Calu3 (cell line): ENCODE measurements at regions not wholly inside any gene's neighbourhood (a gene's known extent, or its start where the extent isn't known, plus 50 kb on each side); places are given as distances from the start of the nearest gene placed in this dataset.
"Not testable (repeated sequence)": the region's sequence is repeated elsewhere in the genome, so short reads cannot be mapped to it uniquely, and the experiment has no call there.

Source experiments
- BruUV-seq: library from RNA; stranded (reverse); fragments of 400-500 nt; replicated peaks from 2 replicates; lab custom pipeline; 2021; lab: Mats Ljungman, UMichigan
- CTCF ChIA-PET: fragments of 300-600 bp; sonication (Branson Sonifier 250); formaldehyde crosslinking; loops from one replicate; lab custom pipeline; 2022; ENCODE audit warnings: antibody characterized with exemption; lab: Charles Lee
- DNase-seq: peaks from one replicate; pipeline ENCODE4 v3.0.0; 2022
- H3K27ac Mint-ChIP-seq: one replicate; pipeline ENCODE4 v1.8.0; 2022; ENCODE audit warnings: mixed read lengths; ENCODE audit not compliant: unreplicated experiment
- H3K27me3 Mint-ChIP-seq: one replicate; pipeline ENCODE4 v1.8.0; 2022; ENCODE audit warnings: mixed read lengths; ENCODE audit not compliant: unreplicated experiment
- H3K36me3 Mint-ChIP-seq: one replicate; pipeline ENCODE4 v1.8.0; 2022; ENCODE audit warnings: mild to moderate bottlenecking, moderate library complexity, mixed read lengths; ENCODE audit not compliant: insufficient read depth, unreplicated experiment
- H3K4me1 Mint-ChIP-seq: one replicate; pipeline ENCODE4 v1.8.0; 2022; ENCODE audit warnings: mild to moderate bottlenecking, low read depth, mixed read lengths; ENCODE audit not compliant: unreplicated experiment
- H3K4me3 Mint-ChIP-seq: one replicate; pipeline ENCODE4 v1.8.0; 2022; ENCODE audit warnings: mild to moderate bottlenecking, low read depth, moderate library complexity, mixed read lengths; ENCODE audit not compliant: unreplicated experiment
- H3K9me3 Mint-ChIP-seq: one replicate; pipeline ENCODE4 v1.8.0; 2022; ENCODE audit warnings: low read depth, mixed read lengths; ENCODE audit not compliant: unreplicated experiment
- intact Hi-C: fragments of 100-400 bp; cut with micrococcal nuclease; formaldehyde crosslinking; loops from one replicate; pipeline ENCODE4 v1.10.0; 2022; ENCODE audit not compliant: unreplicated experiment
- TF ChIP-seq, protein P1 (sequence below): fragments of 200-600 bp; IDR thresholded peaks from one replicate; pipeline ENCODE4 v1.8.0; 2022; ENCODE audit warnings: antibody characterized with exemption; ENCODE audit not compliant: unreplicated experiment

DNA sequence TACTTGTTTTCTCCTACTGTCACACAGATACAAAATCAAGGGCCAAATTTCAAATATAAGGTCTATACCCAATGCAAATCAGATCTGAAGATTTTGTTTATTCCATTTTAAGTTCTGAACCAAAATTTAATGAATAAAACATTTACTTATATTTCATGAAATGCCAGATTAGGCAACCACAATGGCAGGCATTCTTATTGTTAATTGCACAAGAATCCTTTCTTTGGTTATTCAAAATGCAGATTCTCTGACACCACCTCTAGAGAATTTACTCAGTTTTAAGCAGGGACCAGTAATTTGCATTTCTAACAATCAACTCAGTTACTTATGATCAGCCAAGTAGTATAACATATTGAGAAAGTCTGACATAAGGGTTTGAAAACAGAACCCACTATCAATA, 972.4 kb upstream of the ACO1 start:
- no peak overlapping the region for H3K4me3 Mint-ChIP-seq
- no peak for DNase-seq
- no peak overlapping the region for H3K27ac Mint-ChIP-seq
- CTCF ChIA-PET = no interaction called here
- no peaks in the 10 kb centered on the region for H3K9me3 Mint-ChIP-seq
- TF ChIP-seq, protein P1, sequence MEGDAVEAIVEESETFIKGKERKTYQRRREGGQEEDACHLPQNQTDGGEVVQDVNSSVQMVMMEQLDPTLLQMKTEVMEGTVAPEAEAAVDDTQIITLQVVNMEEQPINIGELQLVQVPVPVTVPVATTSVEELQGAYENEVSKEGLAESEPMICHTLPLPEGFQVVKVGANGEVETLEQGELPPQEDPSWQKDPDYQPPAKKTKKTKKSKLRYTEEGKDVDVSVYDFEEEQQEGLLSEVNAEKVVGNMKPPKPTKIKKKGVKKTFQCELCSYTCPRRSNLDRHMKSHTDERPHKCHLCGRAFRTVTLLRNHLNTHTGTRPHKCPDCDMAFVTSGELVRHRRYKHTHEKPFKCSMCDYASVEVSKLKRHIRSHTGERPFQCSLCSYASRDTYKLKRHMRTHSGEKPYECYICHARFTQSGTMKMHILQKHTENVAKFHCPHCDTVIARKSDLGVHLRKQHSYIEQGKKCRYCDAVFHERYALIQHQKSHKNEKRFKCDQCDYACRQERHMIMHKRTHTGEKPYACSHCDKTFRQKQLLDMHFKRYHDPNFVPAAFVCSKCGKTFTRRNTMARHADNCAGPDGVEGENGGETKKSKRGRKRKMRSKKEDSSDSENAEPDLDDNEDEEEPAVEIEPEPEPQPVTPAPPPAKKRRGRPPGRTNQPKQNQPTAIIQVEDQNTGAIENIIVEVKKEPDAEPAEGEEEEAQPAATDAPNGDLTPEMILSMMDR = no peak
- intact Hi-C loops = no loop called here
- no TSS peak for BruUV-seq
- no peaks in the 10 kb centered on the region for H3K36me3 Mint-ChIP-seq
- H3K27me3 Mint-ChIP-seq = no peaks in the 10 kb centered on the region
- no peaks in the 10 kb centered on the region for H3K4me1 Mint-ChIP-seq

DNA sequence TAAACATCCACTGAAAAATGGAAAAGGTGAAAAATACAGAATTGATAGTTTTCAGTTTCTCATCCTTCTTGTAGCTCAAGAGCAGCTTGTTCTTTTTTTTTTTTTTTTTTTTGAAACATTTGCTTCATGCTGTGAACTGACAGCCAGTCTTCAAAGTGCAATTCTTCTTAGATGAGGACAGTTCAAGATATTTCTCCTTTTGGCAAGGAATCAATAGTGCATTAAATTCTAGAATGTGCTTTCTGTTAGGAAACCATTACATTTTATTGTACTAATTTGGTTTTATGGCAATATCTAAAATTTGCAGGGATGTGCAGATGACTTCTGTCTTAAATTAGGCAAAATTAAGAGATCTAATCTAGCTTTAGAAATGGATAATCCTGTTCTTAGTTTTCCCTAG, 969.3 kb upstream of the ACO1 start:
- CTCF ChIA-PET = no interaction called here
- Mint-ChIP-seq H3K36me3 (no peaks in the 10 kb centered on the region), H3K4me3 (no peak overlapping the region), H3K9me3 (no peaks in the 10 kb centered on the region), H3K27me3 (no peaks in the 10 kb centered on the region), H3K4me1 (no peaks in the 10 kb centered on the region), H3K27ac (no peak overlapping the region)
- TF ChIP-seq, protein P1 = no peak
- no TSS peak for BruUV-seq
- DNase-seq = no peak
- intact Hi-C loops = no loop called here

DNA sequence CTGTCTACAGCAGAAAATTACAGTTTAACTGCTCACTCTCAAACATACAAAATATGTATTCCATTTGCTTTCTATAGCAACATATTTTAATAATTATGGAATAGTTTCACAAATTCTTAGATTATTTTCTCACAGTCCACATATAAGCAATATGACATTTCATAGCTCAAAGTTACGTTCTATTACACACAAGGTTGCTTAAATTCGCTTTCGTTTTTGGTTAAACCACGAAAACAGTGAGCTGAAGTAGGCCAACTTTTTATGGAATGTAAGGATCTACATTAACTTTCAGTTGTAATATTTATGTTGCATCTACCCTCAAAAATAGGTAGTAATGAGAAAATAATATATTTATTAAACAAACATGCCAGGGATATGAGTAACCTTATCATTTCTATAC, 966.0 kb upstream of the ACO1 start:
- no peaks in the 10 kb centered on the region for H3K27me3 Mint-ChIP-seq
- DNase-seq = no peak
- H3K27ac Mint-ChIP-seq = no peak overlapping the region
- CTCF ChIA-PET = no interaction called here
- H3K4me3 Mint-ChIP-seq = no peak overlapping the region
- H3K9me3 Mint-ChIP-seq = no peaks in the 10 kb centered on the region
- BruUV-seq = no TSS peak
- H3K4me1 Mint-ChIP-seq = no peaks in the 10 kb centered on the region
- TF ChIP-seq, protein P1 = no peak
- intact Hi-C loops = no loop called here
- H3K36me3 Mint-ChIP-seq = no peaks in the 10 kb centered on the region

DNA sequence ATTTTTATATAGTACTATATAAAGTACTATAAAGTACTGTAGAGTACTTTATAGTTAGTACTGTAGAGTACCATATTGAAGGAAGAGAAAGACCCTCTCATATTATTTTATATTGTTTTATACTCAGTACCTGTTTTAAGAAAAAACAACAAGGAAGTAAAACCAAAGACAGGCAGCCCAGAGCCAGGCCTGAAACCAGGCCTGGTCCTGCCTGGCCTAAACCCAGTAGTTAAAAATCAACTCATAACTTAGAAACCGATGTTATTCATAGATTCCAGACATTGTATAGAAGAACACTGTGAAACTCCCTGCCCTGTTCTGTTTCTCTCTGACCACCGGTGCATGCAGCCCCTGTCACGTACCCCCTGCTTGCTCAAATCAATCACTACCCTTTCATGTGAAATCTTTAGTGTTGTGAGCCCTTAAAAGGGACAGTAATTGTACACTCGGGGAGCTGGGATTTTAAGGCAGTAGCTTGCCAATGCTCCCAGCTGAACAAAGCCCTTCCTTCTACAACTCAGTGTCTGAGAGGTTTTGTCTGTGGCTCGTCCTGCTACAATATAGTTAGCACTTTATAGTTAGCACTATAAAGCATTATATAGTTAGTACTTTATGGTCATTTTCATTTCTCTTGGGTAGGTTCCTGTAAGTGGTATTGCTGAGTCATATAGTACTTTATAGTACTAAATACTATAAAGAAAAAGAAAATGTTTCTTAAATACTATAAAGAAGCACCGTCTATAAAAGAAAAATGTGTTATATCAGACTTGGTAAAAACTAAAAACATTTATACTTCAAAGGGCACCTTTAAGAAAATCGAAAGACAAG, 940.6 kb upstream of the ACO1 start:
- H3K4me1 Mint-ChIP-seq, H3K4me3 Mint-ChIP-seq, BruUV-seq, H3K27ac Mint-ChIP-seq, H3K9me3 Mint-ChIP-seq, H3K27me3 Mint-ChIP-seq, intact Hi-C loops, H3K36me3 Mint-ChIP-seq, CTCF ChIA-PET: not testable (repeated sequence)
- peak; percentile 6 for DNase-seq

DNA sequence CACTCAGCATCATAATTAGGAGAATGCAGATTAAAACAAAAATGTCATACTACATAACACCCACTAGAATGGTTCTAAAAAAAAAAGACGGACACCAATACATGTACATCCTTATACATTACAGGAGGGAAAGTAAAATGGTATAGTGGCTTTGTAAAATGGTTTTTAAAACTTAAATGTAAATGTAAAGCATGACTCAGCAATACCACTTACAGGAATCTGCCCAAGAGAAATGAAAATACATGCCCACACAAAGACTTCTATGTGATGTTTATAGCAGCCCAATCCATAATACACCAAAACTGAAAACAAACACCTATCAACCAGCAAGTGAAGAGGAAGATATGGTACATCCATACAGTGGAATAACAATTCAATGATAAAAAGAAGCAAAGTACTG, 939.1 kb upstream of the ACO1 start:
- Mint-ChIP-seq H3K27ac (no peak overlapping the region), H3K9me3 (no peaks in the 10 kb centered on the region), H3K4me1 (no peaks in the 10 kb centered on the region), H3K27me3 (no peaks in the 10 kb centered on the region), H3K36me3 (no peaks in the 10 kb centered on the region), H3K4me3 (no peak overlapping the region)
- BruUV-seq = no TSS peak
- no peak for DNase-seq
- TF ChIP-seq, protein P1 = no peak
- CTCF ChIA-PET = no interaction called here
- intact Hi-C loops = no loop called here
